ENCODE measurements at regions not wholly inside any gene's neighbourhood (a gene's known extent, or its start where the extent isn't known, plus 50 kb on each side); places are given as distances from the start of the nearest gene placed in this dataset.

GRCh38 chr22:47691152-47691895, 928.9 kb downstream of the TBC1D22A start:
- no peak for DNase-seq

GRCh38 chr22:47690586-47690985, 928.1 kb downstream of the TBC1D22A start:
- no peak for DNase-seq

- no peak for DNase-seq
These were observed 927.7 kb downstream of the TBC1D22A start for GRCh38 chr22:47690166-47690565.

GRCh38 chr22:47687776-47688175, 925.3 kb downstream of the TBC1D22A start:
- DNase-seq = no peak

- no peak for DNase-seq
These were observed 924.9 kb downstream of the TBC1D22A start for GRCh38 chr22:47687346-47687655.

- DNase-seq = no peak
These were observed 924.3 kb downstream of the TBC1D22A start for GRCh38 chr22:47686594-47687345.

GRCh38 chr22:47681411-47682165, 919.1 kb downstream of the TBC1D22A start:
- no peak for DNase-seq

GRCh38 chr22:47678636-47679287, 916.3 kb downstream of the TBC1D22A start:
- DNase-seq = no peak

- no peak for DNase-seq
These were observed 915.6 kb downstream of the TBC1D22A start for GRCh38 chr22:47678048-47678447.

GRCh38 chr22:47676685-47677084, 914.2 kb downstream of the TBC1D22A start:
- DNase-seq = no peak

- no peak for DNase-seq
These were observed 912.1 kb downstream of the TBC1D22A start for GRCh38 chr22:47674600-47674999.

GRCh38 chr22:47673557-47673956, 911.1 kb downstream of the TBC1D22A start:
- no peak for DNase-seq

- no peak for DNase-seq
These were observed 910.1 kb downstream of the TBC1D22A start for GRCh38 chr22:47672526-47672925.

- DNase-seq = no peak
These were observed 902.7 kb downstream of the TBC1D22A start for GRCh38 chr22:47665151-47665550.

GRCh38 chr22:47663615-47664605, 901.5 kb downstream of the TBC1D22A start:
- no peak for DNase-seq

- DNase-seq = no peak
These were observed 897.2 kb downstream of the TBC1D22A start for GRCh38 chr22:47659467-47660223.

- no peak for DNase-seq
These were observed 895.7 kb downstream of the TBC1D22A start for GRCh38 chr22:47658182-47658581.

GRCh38 chr22:47657224-47657623, 894.8 kb downstream of the TBC1D22A start:
- no peak for DNase-seq

GRCh38 chr22:47656806-47657205, 894.4 kb downstream of the TBC1D22A start:
- DNase-seq = no peak

- no peak for DNase-seq
These were observed 893.5 kb downstream of the TBC1D22A start for GRCh38 chr22:47655930-47656329.

GRCh38 chr22:47654922-47655491, 892.6 kb downstream of the TBC1D22A start:
- no peak for DNase-seq

All from hematopoietic multipotent progenitor cell treated with erythropoietin and hydrocortisone succinate and interleukin-3 and kit ligand, for 4 days (in vitro differentiated cells).